NCI-H69 (cell line): ENCODE measurements at regions not wholly inside any gene's neighbourhood (a gene's known extent, or its start where the extent isn't known, plus 50 kb on each side); places are given as distances from the start of the nearest gene placed in this dataset.
A peak's percentile ranks its signal among the peaks of the same experiment; 100 is the strongest.
"Not testable (repeated sequence)": the region's sequence is repeated elsewhere in the genome, so short reads cannot be mapped to it uniquely, and the experiment has no call there.

Source experiments
- DNase-seq: peaks from one replicate; lab custom pipeline; 2025; lab: John Stamatoyannopoulos, UW

GRCh38 chr14:101634850-101635748, 73.8 kb downstream of the DIO3 start:
- DNase-seq, result no peak

GRCh38 chr14:101635749-101636560, 74.7 kb downstream of the DIO3 start:
- no peak for DNase-seq

- no peak for DNase-seq
Observed at GRCh38 chr14:101639241-101639833, 78.0 kb downstream of the DIO3 start.

- DNase-seq, result no peak
Observed at GRCh38 chr14:101643651-101644050, 82.4 kb downstream of the DIO3 start.

- DNase-seq, result no peak
Observed at GRCh38 chr14:101654051-101654450, 92.8 kb downstream of the DIO3 start.

GRCh38 chr14:101657372-101657771, 96.1 kb downstream of the DIO3 start:
- no peak for DNase-seq

- DNase-seq, result peak; percentile 48
Observed at GRCh38 chr14:101665478-101666078, 95.9 kb upstream of the PPP2R5C start.

- no peak for DNase-seq
Observed at GRCh38 chr14:101666264-101666663, 95.2 kb upstream of the PPP2R5C start.

- no peak for DNase-seq
Observed at GRCh38 chr14:101669629-101670028, 91.9 kb upstream of the PPP2R5C start.

- DNase-seq, result no peak
Observed at GRCh38 chr14:101673873-101674272, 87.6 kb upstream of the PPP2R5C start.

GRCh38 chr14:101675835-101676234, 85.7 kb upstream of the PPP2R5C start:
- not testable (repeated sequence) for DNase-seq

- not testable (repeated sequence) for DNase-seq
Observed at GRCh38 chr14:101677912-101678327, 83.6 kb upstream of the PPP2R5C start.

GRCh38 chr14:101681795-101682194, 79.7 kb upstream of the PPP2R5C start:
- DNase-seq, result no peak

- DNase-seq, result no peak
Observed at GRCh38 chr14:101683365-101683764, 78.1 kb upstream of the PPP2R5C start.

GRCh38 chr14:101687756-101688546, 73.6 kb upstream of the PPP2R5C start:
- DNase-seq, result peak; percentile 65

- no peak for DNase-seq
Observed at GRCh38 chr14:101689039-101689501, 72.4 kb upstream of the PPP2R5C start.

GRCh38 chr14:101689966-101690365, 71.5 kb upstream of the PPP2R5C start:
- DNase-seq, result not testable (repeated sequence)

GRCh38 chr14:101695659-101696058, 65.8 kb upstream of the PPP2R5C start:
- no peak for DNase-seq

GRCh38 chr14:101704140-101704539, 57.4 kb upstream of the PPP2R5C start:
- DNase-seq, result no peak

- DNase-seq, result peak; percentile 66
Observed at GRCh38 chr14:101705733-101706508, 55.6 kb upstream of the PPP2R5C start.
